ENCODE measurements at regions not wholly inside any gene's neighbourhood (a gene's known extent, or its start where the extent isn't known, plus 50 kb on each side); places are given as distances from the start of the nearest gene placed in this dataset.

- Histone ChIP-seq H3K9me3 (no peaks in the 10 kb centered on the region), H3K36me3 (no peaks in the 10 kb centered on the region), H3K4me1 (no peaks in the 10 kb centered on the region), H3K27me3 (no peaks in the 10 kb centered on the region), H3K4me3 (ENCODE audit: low read depth, low read length) (no peak overlapping the region)
- no peak for TF ChIP-seq CTCF (IDR thresholded peaks at IDR 0.05; ENCODE audit: low read depth, low read length)
- no peak for DNase-seq
These were observed 150.3 kb downstream of the SOX3 start for GRCh38 chrX:140354431-140355120.

GRCh38 chrX:140346729-140347128, 158.1 kb downstream of the SOX3 start:
- Histone ChIP-seq H3K4me1 (no peaks in the 10 kb centered on the region), H3K27me3 (no peaks in the 10 kb centered on the region), H3K36me3 (no peaks in the 10 kb centered on the region), H3K9me3 (no peaks in the 10 kb centered on the region), H3K4me3 (ENCODE audit: low read depth, low read length) (no peak overlapping the region)
- DNase-seq = no peak
- no peak for TF ChIP-seq CTCF (IDR thresholded peaks at IDR 0.05; ENCODE audit: low read depth, low read length)

GRCh38 chrX:140343226-140343868, 161.5 kb downstream of the SOX3 start:
- no peaks in the 10 kb centered on the region for H3K9me3 ChIP-seq
- H3K36me3 ChIP-seq = no peaks in the 10 kb centered on the region
- TF ChIP-seq CTCF (IDR thresholded peaks at IDR 0.05; ENCODE audit: low read depth, low read length) = no peak
- H3K4me3 ChIP-seq (ENCODE audit: low read depth, low read length) = no peak overlapping the region
- no peak for DNase-seq
- no peaks in the 10 kb centered on the region for H3K27me3 ChIP-seq
- no peaks in the 10 kb centered on the region for H3K4me1 ChIP-seq

GRCh38 chrX:140342410-140342809, 162.5 kb downstream of the SOX3 start:
- TF ChIP-seq CTCF (IDR thresholded peaks at IDR 0.05; ENCODE audit: low read depth, low read length) = no peak
- no peak for DNase-seq

GRCh38 chrX:140337263-140337662, 167.6 kb downstream of the SOX3 start:
- Histone ChIP-seq H3K36me3 (no peaks in the 10 kb centered on the region), H3K4me3 (ENCODE audit: low read depth, low read length) (no peak overlapping the region), H3K9me3 (no peaks in the 10 kb centered on the region), H3K4me1 (no peaks in the 10 kb centered on the region), H3K27me3 (no peaks in the 10 kb centered on the region)
- no peak for DNase-seq
- TF ChIP-seq CTCF (IDR thresholded peaks at IDR 0.05; ENCODE audit: low read depth, low read length) = no peak

More at GRCh38 chrX:140342410-140342809, 162.5 kb downstream of the SOX3 start:
- Histone ChIP-seq H3K9me3 (no peaks in the 10 kb centered on the region), H3K27me3 (no peaks in the 10 kb centered on the region), H3K4me3 (ENCODE audit: low read depth, low read length) (no peak overlapping the region), H3K36me3 (no peaks in the 10 kb centered on the region), H3K4me1 (no peaks in the 10 kb centered on the region)

- Histone ChIP-seq H3K4me1 (no peaks in the 10 kb centered on the region), H3K4me3 (ENCODE audit: low read depth, low read length) (no peak overlapping the region), H3K9me3 (no peaks in the 10 kb centered on the region), H3K27me3 (no peaks in the 10 kb centered on the region), H3K36me3 (no peaks in the 10 kb centered on the region)
- TF ChIP-seq CTCF (IDR thresholded peaks at IDR 0.05; ENCODE audit: low read depth, low read length) = no peak
- no peak for DNase-seq
These were observed 186.6 kb downstream of the SOX3 start for GRCh38 chrX:140318296-140318695.
